ENCODE measurements at regions not wholly inside any gene's neighbourhood (a gene's known extent, or its start where the extent isn't known, plus 50 kb on each side); places are given as distances from the start of the nearest gene placed in this dataset.
"Not testable (repeated sequence)": the region's sequence is repeated elsewhere in the genome, so short reads cannot be mapped to it uniquely, and the experiment has no call there.

- Histone ChIP-seq H3K27ac (no peak overlapping the region), H3K27me3 (no peaks in the 10 kb centered on the region), H3K36me3 (no peaks in the 10 kb centered on the region), H3K4me1 (no peaks in the 10 kb centered on the region), H3K9me3 (no peaks in the 10 kb centered on the region), H3K4me3 (no peak overlapping the region)
- TF ChIP-seq CTCF (IDR thresholded peaks at IDR 0.05) (no peak), POLR2A (IDR thresholded peaks at IDR 0.05) (no peak)
- no peak for DNase-seq
Observed at GRCh38 chr6:126665551-126665950, 325.6 kb downstream of the CENPW start.

- no peaks in the 10 kb centered on the region for H3K27me3 ChIP-seq
- H3K36me3 ChIP-seq: no peaks in the 10 kb centered on the region
- no peak overlapping the region for H3K27ac ChIP-seq
- H3K4me1 ChIP-seq: no peaks in the 10 kb centered on the region
- H3K9me3 ChIP-seq: no peaks in the 10 kb centered on the region
- no peak for DNase-seq
- H3K4me3 ChIP-seq: no peak overlapping the region
- TF ChIP-seq CTCF (IDR thresholded peaks at IDR 0.05) (no peak), POLR2A (IDR thresholded peaks at IDR 0.05) (no peak)
Observed at GRCh38 chr6:126667071-126667470, 327.2 kb downstream of the CENPW start.

- Histone ChIP-seq H3K4me3 (no peak overlapping the region), H3K9me3 (no peaks in the 10 kb centered on the region), H3K27ac (no peak overlapping the region), H3K36me3 (no peaks in the 10 kb centered on the region), H3K27me3 (no peaks in the 10 kb centered on the region), H3K4me1 (no peaks in the 10 kb centered on the region)
- no peak for DNase-seq
- no peak for TF ChIP-seq CTCF (IDR thresholded peaks at IDR 0.05)
- no peak for TF ChIP-seq POLR2A (IDR thresholded peaks at IDR 0.05)
Observed at GRCh38 chr6:126667728-126668127, 327.8 kb downstream of the CENPW start.

GRCh38 chr6:126672649-126673048, 332.7 kb downstream of the CENPW start:
- Histone ChIP-seq H3K27me3 (no peaks in the 10 kb centered on the region), H3K36me3 (no peaks in the 10 kb centered on the region), H3K4me3 (no peak overlapping the region), H3K9me3 (no peaks in the 10 kb centered on the region), H3K27ac (no peak overlapping the region), H3K4me1 (no peaks in the 10 kb centered on the region)
- TF ChIP-seq POLR2A (IDR thresholded peaks at IDR 0.05): no peak
- DNase-seq: no peak

- H3K4me3 ChIP-seq, H3K9me3 ChIP-seq, H3K36me3 ChIP-seq, H3K4me1 ChIP-seq, DNase-seq, H3K27ac ChIP-seq, H3K27me3 ChIP-seq: not testable (repeated sequence)
Observed at GRCh38 chr6:126673749-126674148, 333.8 kb downstream of the CENPW start.

- no peaks in the 10 kb centered on the region for H3K27me3 ChIP-seq
- DNase-seq: no peak
- H3K9me3 ChIP-seq: no peaks in the 10 kb centered on the region
- no peaks in the 10 kb centered on the region for H3K36me3 ChIP-seq
- H3K27ac ChIP-seq: no peak overlapping the region
- TF ChIP-seq CTCF (IDR thresholded peaks at IDR 0.05) (no peak), POLR2A (IDR thresholded peaks at IDR 0.05) (no peak)
- no peak overlapping the region for H3K4me3 ChIP-seq
- H3K4me1 ChIP-seq: no peaks in the 10 kb centered on the region
Observed at GRCh38 chr6:126682440-126682839, 342.5 kb downstream of the CENPW start.

GRCh38 chr6:126685182-126685581, 345.3 kb downstream of the CENPW start:
- no peaks in the 10 kb centered on the region for H3K27me3 ChIP-seq
- no peak overlapping the region for H3K4me3 ChIP-seq
- H3K27ac ChIP-seq: no peak overlapping the region
- H3K9me3 ChIP-seq: peaks cover 0 to 5% (median 0%) of the 10 kb centered on the region in 4 donors
- DNase-seq: no peak
- TF ChIP-seq POLR2A (IDR thresholded peaks at IDR 0.05) (no peak), CTCF (IDR thresholded peaks at IDR 0.05) (no peak)
- no peaks in the 10 kb centered on the region for H3K36me3 ChIP-seq
- H3K4me1 ChIP-seq: no peaks in the 10 kb centered on the region
